Stomach smooth muscle (tissue), 2 donors: ENCODE measurements at regions not wholly inside any gene's neighbourhood (a gene's known extent, or its start where the extent isn't known, plus 50 kb on each side); places are given as distances from the start of the nearest gene placed in this dataset.

Source experiments
- H3K27ac ChIP-seq: one replicate; pipeline ENCODE4 v1.7.0; 2013; ENCODE audit warnings: mild to moderate bottlenecking, low read length, inconsistent platforms
- H3K27me3 ChIP-seq, 2 donors: one replicate each; pipeline ENCODE4 v1.7.0; 2013; ENCODE audit warnings: low read length in 2 of 2; ENCODE audit not compliant: insufficient read depth in 2 of 2, control insufficient read depth in 1 of 2
- H3K36me3 ChIP-seq, 2 donors: one replicate each; pipeline ENCODE4 v1.7.0; 2013; ENCODE audit warnings: low read length in 2 of 2; ENCODE audit not compliant: control insufficient read depth in 2 of 2, insufficient read depth in 2 of 2
- H3K4me1 ChIP-seq: one replicate; pipeline ENCODE4 v1.7.0; 2013; ENCODE audit warnings: low read length; ENCODE audit not compliant: control insufficient read depth, insufficient read depth
- H3K4me3 ChIP-seq, 2 donors: one replicate each; pipeline ENCODE4 v1.7.0; 2013; ENCODE audit warnings: low read length in 2 of 2
- H3K9ac ChIP-seq, 2 donors: one replicate each; pipeline ENCODE4 v1.7.0; 2013; ENCODE audit warnings: low read length in 2 of 2, mild to moderate bottlenecking in 1 of 2
- H3K9me3 ChIP-seq, 2 donors: one replicate each; pipeline ENCODE4 v1.7.0; 2013; ENCODE audit warnings: low read length in 2 of 2; ENCODE audit not compliant: control insufficient read depth in 2 of 2
- donor health status: healthy.
- donor health status: Pancreatic carcinoma.

DNA sequence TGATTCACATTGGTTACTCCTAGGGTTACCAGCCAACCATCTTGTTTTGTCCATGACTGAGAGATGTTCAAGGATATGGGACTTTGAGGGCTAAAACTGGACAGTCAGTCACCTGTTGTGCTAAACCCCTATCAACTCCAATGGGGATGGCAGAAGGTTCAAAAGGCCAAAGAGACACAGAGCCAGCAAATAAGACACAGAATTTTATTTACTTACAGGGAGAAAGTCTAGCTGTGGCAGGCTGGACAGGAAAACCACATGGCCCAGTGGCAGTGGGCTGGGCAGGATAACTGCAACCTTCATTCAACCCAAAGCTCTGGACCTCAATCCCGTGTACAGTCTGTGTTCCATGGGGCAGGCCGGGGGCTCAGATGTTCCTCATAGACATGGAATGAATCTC lies 326.7 kb upstream of the RPS6KA3 start:
- Histone ChIP-seq H3K4me3 (no peak overlapping the region), H3K9ac (no peak overlapping the region)

DNA sequence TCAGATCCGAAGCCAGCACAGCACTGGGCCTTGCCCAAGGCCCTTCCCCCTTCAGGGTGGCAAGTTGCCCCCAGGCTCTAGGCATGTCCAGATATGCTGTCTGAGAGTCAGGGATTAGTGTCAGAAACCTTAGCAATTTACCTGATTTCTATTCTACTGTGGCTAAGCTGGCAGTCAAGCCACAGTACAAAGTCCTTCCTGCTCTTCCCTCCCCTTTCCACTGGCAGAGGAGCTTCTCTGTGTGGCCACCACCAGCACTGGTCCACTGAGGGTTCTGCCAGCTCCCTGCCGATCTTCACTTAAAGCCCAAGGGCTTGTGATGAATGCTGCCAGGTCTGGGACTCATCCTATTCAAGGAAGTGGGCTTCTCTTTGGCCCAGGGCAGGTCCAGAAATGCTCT lies 324.5 kb upstream of the RPS6KA3 start:
- Histone ChIP-seq H3K27ac (no peak overlapping the region), H3K27me3 (no peaks in the 10 kb centered on the region), H3K36me3 (no peaks in the 10 kb centered on the region), H3K4me1 (no peaks in the 10 kb centered on the region), H3K9me3 (no peaks in the 10 kb centered on the region), H3K4me3 (no peak overlapping the region), H3K9ac (no peak overlapping the region)

More for the DNA sequence above, 326.7 kb upstream of the RPS6KA3 start:
- H3K27ac ChIP-seq: no peak overlapping the region
- no peaks in the 10 kb centered on the region for H3K36me3 ChIP-seq
- no peaks in the 10 kb centered on the region for H3K9me3 ChIP-seq
- no peaks in the 10 kb centered on the region for H3K4me1 ChIP-seq
- no peaks in the 10 kb centered on the region for H3K27me3 ChIP-seq

DNA sequence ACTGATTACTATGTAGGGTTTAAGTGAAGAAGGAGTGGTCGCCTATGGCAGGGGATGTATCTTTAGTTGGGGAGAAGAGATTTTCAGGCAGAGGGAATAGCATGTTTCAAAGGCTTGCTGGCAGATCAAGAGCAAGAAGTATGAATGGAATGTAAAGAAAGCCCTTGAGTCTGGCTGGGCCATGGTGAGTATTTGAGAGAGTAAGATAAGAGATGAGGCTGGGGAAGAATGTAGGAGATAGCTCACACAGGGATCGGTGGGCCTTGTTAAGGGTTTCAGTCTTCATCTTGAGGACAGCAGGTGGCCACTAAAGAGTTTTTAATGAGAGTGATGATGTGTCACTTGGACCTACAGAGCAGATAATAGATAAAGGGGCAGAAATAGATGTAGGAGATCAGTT lies 319.1 kb upstream of the RPS6KA3 start:
- Histone ChIP-seq H3K9me3 (no peaks in the 10 kb centered on the region), H3K4me1 (no peaks in the 10 kb centered on the region), H3K27ac (no peak overlapping the region), H3K27me3 (no peaks in the 10 kb centered on the region), H3K4me3 (no peak overlapping the region), H3K9ac (no peak overlapping the region), H3K36me3 (no peaks in the 10 kb centered on the region)

DNA sequence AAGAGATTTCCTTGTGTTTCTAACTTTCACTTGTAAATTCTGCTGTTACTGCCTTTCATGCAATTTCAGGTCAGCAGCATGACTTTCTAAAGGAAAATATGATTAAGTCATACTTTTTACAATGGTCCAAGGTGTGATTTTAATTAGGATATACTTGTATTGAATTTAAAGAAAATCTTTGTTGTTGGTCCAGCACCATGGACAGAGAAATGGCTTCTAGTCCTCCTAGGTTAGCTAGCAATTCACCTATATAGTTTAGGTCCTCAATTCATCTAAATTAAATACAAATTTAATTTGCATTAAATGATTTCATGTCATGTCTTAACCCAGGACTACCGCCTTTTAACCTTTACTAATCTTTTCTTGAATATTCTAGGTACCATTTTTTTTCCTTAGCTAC lies 304.9 kb upstream of the RPS6KA3 start:
- no peak overlapping the region for H3K27ac ChIP-seq
- H3K36me3 ChIP-seq: no peaks in the 10 kb centered on the region
- H3K27me3 ChIP-seq: peaks cover 0 to 4% of the 10 kb centered on the region in 2 donors
- no peaks in the 10 kb centered on the region for H3K4me1 ChIP-seq
- H3K9ac ChIP-seq: no peak overlapping the region
- no peak overlapping the region for H3K4me3 ChIP-seq
- H3K9me3 ChIP-seq: no peaks in the 10 kb centered on the region

DNA sequence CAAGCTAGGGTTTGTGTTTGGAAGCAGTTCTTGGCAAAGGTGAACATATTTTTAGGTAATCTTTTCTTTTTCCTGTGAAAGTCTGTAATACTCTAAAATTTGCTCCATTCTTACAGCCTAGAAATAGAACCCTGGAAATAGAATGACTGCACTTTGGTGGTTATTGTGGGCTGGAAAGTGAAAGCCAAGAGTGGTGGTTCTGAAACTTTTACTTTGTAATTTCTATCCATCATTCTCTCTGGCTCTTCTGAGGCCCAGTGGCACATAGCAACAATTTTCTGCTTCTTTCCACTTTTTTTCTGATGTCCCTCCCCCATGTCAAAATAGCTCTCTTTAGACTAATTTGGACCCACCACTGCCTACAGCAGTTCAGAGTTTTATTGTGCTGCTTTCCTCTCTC lies 300.4 kb upstream of the RPS6KA3 start:
- Histone ChIP-seq H3K27ac (no peak overlapping the region), H3K4me3 (no peak overlapping the region), H3K4me1 (no peaks in the 10 kb centered on the region), H3K36me3 (no peaks in the 10 kb centered on the region), H3K27me3 (peaks cover 0 to 2% of the 10 kb centered on the region in 2 donors), H3K9ac (no peak overlapping the region), H3K9me3 (no peaks in the 10 kb centered on the region)

DNA sequence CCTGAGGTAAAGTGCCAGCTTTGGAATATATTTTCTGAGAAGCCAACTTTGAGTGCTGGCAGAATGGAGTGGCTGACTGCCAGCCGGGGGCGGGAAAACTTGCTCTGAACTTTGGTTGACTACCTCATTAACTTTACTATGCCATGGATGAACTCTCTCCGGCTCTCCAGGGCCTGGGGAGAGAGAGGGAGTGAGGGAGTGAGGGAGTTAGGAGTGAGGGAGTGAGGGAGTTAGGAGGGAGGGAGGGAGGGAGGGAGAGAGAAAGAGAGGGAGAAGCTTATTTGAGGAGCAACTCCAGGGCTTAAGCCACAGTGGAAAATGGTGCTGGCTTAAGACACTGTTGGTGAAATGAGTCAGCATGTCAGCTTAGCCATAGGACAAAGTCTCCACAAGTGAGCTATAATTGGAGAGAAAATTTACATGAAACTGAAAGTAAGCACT lies 280.9 kb upstream of the RPS6KA3 start:
- peak overlapping the region; percentile 18 for H3K27ac ChIP-seq
- no peak overlapping the region for H3K4me3 ChIP-seq
- H3K27me3 ChIP-seq: no peaks in the 10 kb centered on the region
- H3K36me3 ChIP-seq: no peaks in the 10 kb centered on the region
- no peaks in the 10 kb centered on the region for H3K9me3 ChIP-seq
- no peak overlapping the region for H3K9ac ChIP-seq
- no peaks in the 10 kb centered on the region for H3K4me1 ChIP-seq

DNA sequence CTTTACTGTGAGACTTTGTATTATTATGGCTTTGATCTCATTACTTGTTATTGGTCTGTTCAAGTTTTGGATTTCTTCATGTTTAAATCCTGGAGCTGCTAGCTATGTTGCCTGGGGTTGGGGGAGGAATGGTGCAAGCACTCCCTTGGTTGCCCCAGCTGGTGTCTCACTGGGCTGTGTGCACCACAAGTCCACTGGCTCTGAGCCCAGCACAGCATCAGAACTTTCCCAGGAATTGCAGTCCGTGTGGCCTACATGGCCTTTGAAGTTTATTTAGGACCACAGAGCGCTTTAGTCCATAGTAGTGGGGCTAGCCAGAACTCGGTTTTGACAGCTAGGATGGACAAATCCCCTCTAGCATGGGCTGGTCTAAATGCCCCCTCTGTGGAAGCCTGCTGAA lies 278.8 kb upstream of the RPS6KA3 start:
- Histone ChIP-seq H3K27me3 (no peaks in the 10 kb centered on the region), H3K9ac (no peak overlapping the region), H3K4me3 (no peak overlapping the region), H3K36me3 (no peaks in the 10 kb centered on the region), H3K9me3 (peaks cover 0 to 7% of the 10 kb centered on the region in 2 donors), H3K27ac (no peak overlapping the region), H3K4me1 (no peaks in the 10 kb centered on the region)

DNA sequence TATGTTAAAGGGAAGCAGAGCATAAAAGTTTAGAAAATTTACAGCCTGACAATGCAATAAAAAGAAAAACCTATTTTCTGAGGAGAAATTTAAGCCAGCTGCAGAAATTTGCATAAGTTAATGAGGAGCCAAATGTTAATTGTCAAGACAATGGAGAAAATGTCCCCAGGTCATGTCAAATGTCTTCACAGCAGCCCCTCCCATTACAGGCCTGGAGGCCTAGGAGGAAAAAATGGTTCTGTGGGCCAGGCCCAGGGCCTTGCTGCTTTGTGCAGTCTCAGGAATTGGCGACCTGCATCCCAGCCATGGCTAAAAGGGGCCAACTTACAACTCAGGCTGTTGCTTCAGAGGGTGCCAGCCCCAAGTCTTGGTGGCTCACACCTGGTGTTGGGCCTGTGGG lies 275.4 kb upstream of the RPS6KA3 start:
- Histone ChIP-seq H3K27me3 (no peaks in the 10 kb centered on the region), H3K9ac (no peak overlapping the region), H3K4me3 (no peak overlapping the region), H3K4me1 (no peaks in the 10 kb centered on the region), H3K9me3 (peaks cover 0 to 7% of the 10 kb centered on the region in 2 donors), H3K27ac (no peak overlapping the region), H3K36me3 (no peaks in the 10 kb centered on the region)

DNA sequence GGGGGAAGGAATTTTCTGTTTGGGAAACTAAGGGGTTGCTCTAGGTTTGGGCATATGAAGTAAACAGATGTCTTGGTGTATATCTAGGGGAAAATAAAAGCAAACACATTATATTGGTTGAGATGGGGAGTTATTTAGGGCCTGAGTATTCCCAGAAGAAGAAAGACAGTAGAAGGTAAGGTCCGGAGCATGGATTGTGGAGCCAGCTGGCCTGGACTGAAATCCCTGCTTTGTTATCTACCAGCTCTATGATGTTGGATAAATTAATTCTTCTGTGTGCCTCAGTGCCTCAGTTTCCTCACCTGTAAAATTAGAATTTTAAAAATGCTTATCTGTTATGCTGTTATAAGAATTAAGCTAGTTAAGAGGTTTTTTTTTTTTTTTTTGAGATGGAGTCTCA lies 272.3 kb upstream of the RPS6KA3 start:
- H3K36me3 ChIP-seq: no peaks in the 10 kb centered on the region
- H3K27me3 ChIP-seq: peaks cover 0 to 4% of the 10 kb centered on the region in 2 donors
- no peak overlapping the region for H3K9ac ChIP-seq
- no peaks in the 10 kb centered on the region for H3K4me1 ChIP-seq
- no peak overlapping the region for H3K27ac ChIP-seq
- no peak overlapping the region for H3K4me3 ChIP-seq
- H3K9me3 ChIP-seq: peaks cover 0 to 7% of the 10 kb centered on the region in 2 donors

DNA sequence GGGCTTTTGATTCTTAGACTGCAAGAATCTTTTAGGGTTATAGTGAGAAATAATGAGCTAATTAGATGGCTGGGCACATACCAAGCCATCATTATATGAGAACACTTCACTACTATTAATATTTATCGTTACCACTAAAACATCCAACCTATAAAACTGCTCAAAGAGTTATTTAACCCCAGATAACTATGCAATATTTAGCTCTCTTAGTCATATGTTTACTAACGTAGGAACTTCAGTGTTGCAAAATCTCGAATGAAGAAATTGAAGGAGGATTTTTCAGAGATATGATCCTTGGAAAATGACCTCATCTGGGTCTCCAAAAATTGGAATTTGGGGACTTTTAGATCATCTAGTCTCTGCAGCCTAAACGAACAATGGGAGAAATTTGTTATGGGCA lies 265.0 kb upstream of the RPS6KA3 start:
- no peaks in the 10 kb centered on the region for H3K9me3 ChIP-seq
- H3K4me3 ChIP-seq: no peak overlapping the region
- no peaks in the 10 kb centered on the region for H3K36me3 ChIP-seq
- H3K9ac ChIP-seq: no peak overlapping the region
- H3K27me3 ChIP-seq: peaks cover 0 to 14% of the 10 kb centered on the region in 2 donors
- peaks cover 15% of the 10 kb centered on the region for H3K4me1 ChIP-seq
- H3K27ac ChIP-seq: no peak overlapping the region

DNA sequence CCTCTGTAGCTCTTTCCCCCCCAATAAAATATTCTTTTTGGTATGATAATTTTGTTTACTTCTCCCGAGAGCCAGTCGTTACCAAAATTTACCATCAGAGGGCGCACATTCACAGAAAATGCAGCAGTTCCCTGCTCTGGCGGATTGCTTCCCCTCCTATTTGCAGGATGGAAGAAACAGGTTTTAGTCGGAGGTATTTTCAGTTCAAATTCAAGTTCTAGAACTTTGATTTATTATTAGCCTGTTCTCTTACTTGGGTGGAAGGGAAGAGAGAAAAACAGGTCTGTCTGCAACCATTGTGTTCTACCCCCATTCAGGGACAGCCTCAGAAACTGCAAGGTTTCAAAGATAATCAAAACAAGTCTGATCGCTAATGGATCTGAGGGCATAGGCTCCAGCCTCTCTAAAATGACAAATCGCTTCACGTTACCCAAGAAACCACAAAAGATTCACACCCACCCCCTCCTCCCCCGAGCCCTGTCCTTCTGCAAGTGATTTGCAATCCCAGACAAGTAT lies 263.8 kb upstream of the RPS6KA3 start:
- Histone ChIP-seq H3K9ac (peak overlapping the region in 1 of 2 donors; percentile 15), H3K4me1 (peaks cover 15% of the 10 kb centered on the region), H3K27ac (peak overlapping the region; percentile 49), H3K36me3 (no peaks in the 10 kb centered on the region), H3K27me3 (peaks cover 0 to 14% of the 10 kb centered on the region in 2 donors), H3K9me3 (no peaks in the 10 kb centered on the region), H3K4me3 (peak overlapping the region in 1 of 2 donors; percentile 56)
